Upper lobe of left lung (tissue), 6 donors: ENCODE measurements at regions not wholly inside any gene's neighbourhood (a gene's known extent, or its start where the extent isn't known, plus 50 kb on each side); places are given as distances from the start of the nearest gene placed in this dataset.

Experiments used
- ATAC-seq, 2 donors: fragments of 200-7000 bp; cut with Tn5 transposase; one replicate each; pipeline ENCODE4 v1.9.1; 2022; ENCODE audit warnings: mild to moderate bottlenecking in 2 of 2, moderate library complexity in 2 of 2; ENCODE audit not compliant: low FRiP score in 2 of 2
- DNase-seq, 2 donors: peaks; one replicate each; pipeline ENCODE4 v3.0.0-alpha.2; 2019 to 2020
- H3K27ac ChIP-seq, 4 donors: fragments of 200-600 bp; sonication (generic); one replicate each; pipeline ENCODE4 v1.5.1; 2016 to 2019
- H3K27me3 ChIP-seq, 4 donors: fragments of 200-600 bp; sonication (generic); one replicate each; pipeline ENCODE4 v1.5.1; 2017 to 2019
- H3K36me3 ChIP-seq, 4 donors: fragments of 200-600 bp; sonication (generic); one replicate each; pipeline ENCODE4 v1.5.1; 2016 to 2019
- H3K4me1 ChIP-seq, 4 donors: fragments of 200-600 bp; sonication (generic); one replicate each; pipeline ENCODE4 v1.5.1; 2018 to 2019
- H3K4me3 ChIP-seq, 4 donors: fragments of 200-600 bp; sonication (generic); one replicate each; pipeline ENCODE4 v1.5.1; 2017 to 2019; ENCODE audit warnings: mild to moderate bottlenecking in 2 of 4, moderate library complexity in 1 of 4
- H3K9me3 ChIP-seq, 4 donors: fragments of 200-600 bp; sonication (generic); one replicate each; pipeline ENCODE4 v1.5.1; 2018 to 2019
- EP300 ChIP-seq, 4 donors: sonication (generic); formaldehyde crosslinking; IDR thresholded peaks; one replicate each; pipeline ENCODE4 v1.5.1; 2017; ENCODE audit warnings: antibody characterized with exemption in 4 of 4, control low read depth in 2 of 4
- POLR2A ChIP-seq, 4 donors: fragments of 450-650 bp; IDR thresholded peaks; one replicate each; pipeline ENCODE4 v1.5.1; 2016 to 2017; ENCODE audit warnings: antibody characterized with exemption in 4 of 4, mild to moderate bottlenecking in 2 of 4
- POLR2AphosphoS5 ChIP-seq, 2 donors: sonication (generic); formaldehyde crosslinking; IDR thresholded peaks; one replicate each; pipeline ENCODE4 v1.5.1; 2017; ENCODE audit warnings: antibody characterized with exemption in 2 of 2
- WGBS, 2 donors: methylation state at CpG; one replicate each; pipeline ENCODE4 v1.1.5; 2017 to 2018; 5-methylcytosine and 5-hydroxymethylcytosine counted together
- TF ChIP-seq, protein P1 (sequence below), 6 experiments: fragments of 450-650 bp in 4 of 6; fragments of 200-600 bp in 2 of 6; sonication (generic) in 2 of 6; IDR thresholded peaks; one replicate each; pipeline ENCODE4 v1.5.1; 2016 to 2019; ENCODE audit warnings: antibody characterized with exemption in 6 of 6
- donor health status: DM: no; HTN: no; CAD: no; lungs with moderate emphysema.
- donor health status: DM: no; HTN: yes; CAD: no; lungs with severe emphysema.

DNA sequence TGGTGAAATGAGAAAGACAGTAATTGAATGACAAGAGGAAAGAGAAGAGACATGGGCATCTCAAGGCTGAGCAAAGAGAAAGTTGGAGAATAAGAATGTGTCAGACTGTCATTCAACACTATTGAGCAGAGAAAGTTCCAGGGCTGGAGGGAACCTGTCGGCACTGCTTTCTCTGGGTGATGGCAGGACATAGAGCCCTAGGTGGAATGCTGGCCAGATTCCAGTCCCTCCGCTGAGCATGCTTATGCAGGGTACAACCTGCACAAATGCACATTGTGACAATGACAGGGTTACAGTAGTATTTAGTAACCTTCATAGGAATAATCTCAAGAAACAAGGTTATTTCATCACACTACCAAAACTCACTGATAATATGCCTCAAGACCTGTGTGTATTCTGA is 582.8 kb downstream of the ADCYAP1 start:
- Histone ChIP-seq H3K36me3 (no peaks in the 10 kb centered on the region), H3K27me3 (no peaks in the 10 kb centered on the region), H3K9me3 (no peaks in the 10 kb centered on the region), H3K27ac (no peak overlapping the region), H3K4me1 (no peaks in the 10 kb centered on the region), H3K4me3 (no peak overlapping the region)
- TF ChIP-seq EP300 (IDR thresholded peaks at IDR 0.05) (no peak), POLR2AphosphoS5 (IDR thresholded peaks at IDR 0.05) (no peak), POLR2A (IDR thresholded peaks at IDR 0.05) (no peak)
- TF ChIP-seq, protein P1, sequence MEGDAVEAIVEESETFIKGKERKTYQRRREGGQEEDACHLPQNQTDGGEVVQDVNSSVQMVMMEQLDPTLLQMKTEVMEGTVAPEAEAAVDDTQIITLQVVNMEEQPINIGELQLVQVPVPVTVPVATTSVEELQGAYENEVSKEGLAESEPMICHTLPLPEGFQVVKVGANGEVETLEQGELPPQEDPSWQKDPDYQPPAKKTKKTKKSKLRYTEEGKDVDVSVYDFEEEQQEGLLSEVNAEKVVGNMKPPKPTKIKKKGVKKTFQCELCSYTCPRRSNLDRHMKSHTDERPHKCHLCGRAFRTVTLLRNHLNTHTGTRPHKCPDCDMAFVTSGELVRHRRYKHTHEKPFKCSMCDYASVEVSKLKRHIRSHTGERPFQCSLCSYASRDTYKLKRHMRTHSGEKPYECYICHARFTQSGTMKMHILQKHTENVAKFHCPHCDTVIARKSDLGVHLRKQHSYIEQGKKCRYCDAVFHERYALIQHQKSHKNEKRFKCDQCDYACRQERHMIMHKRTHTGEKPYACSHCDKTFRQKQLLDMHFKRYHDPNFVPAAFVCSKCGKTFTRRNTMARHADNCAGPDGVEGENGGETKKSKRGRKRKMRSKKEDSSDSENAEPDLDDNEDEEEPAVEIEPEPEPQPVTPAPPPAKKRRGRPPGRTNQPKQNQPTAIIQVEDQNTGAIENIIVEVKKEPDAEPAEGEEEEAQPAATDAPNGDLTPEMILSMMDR (IDR thresholded peaks at IDR 0.05) = no peak
- 85 to 86% methylated on average over 2 of the region's 2 CpGs for WGBS, 2 donors
- DNase-seq (no peak), ATAC-seq (no peak)

DNA sequence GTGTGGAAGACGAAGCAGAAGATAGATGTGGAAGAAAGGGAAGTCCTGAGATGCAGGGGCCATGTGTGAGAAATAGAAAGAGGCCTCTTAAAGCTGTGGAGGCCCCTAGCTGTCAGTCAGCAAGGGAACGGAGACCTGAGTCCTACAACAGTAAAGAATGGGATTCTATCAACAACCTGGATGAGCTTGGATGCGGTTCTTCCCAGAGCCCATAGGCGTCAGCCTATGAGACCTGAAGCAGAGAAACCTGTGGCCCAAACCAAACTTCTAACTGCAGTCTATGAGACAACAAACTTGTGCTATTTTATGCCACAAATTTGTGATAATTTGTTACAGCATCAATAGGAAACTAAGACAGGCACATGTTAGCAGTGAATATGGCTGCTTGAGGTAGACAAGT is 583.7 kb downstream of the ADCYAP1 start:
- 83 to 89% methylated on average over 4 of the region's 4 CpGs for WGBS, 2 donors
- Histone ChIP-seq H3K4me1 (no peaks in the 10 kb centered on the region), H3K4me3 (no peak overlapping the region), H3K27ac (no peak overlapping the region), H3K27me3 (no peaks in the 10 kb centered on the region), H3K36me3 (no peaks in the 10 kb centered on the region), H3K9me3 (no peaks in the 10 kb centered on the region)
- DNase-seq (no peak), ATAC-seq (no peak)
- TF ChIP-seq, protein P1 (IDR thresholded peaks at IDR 0.05) = no peak
- TF ChIP-seq POLR2AphosphoS5 (IDR thresholded peaks at IDR 0.05) = no peak
- no peak for TF ChIP-seq EP300 (IDR thresholded peaks at IDR 0.05)
- no peak for TF ChIP-seq POLR2A (IDR thresholded peaks at IDR 0.05)

DNA sequence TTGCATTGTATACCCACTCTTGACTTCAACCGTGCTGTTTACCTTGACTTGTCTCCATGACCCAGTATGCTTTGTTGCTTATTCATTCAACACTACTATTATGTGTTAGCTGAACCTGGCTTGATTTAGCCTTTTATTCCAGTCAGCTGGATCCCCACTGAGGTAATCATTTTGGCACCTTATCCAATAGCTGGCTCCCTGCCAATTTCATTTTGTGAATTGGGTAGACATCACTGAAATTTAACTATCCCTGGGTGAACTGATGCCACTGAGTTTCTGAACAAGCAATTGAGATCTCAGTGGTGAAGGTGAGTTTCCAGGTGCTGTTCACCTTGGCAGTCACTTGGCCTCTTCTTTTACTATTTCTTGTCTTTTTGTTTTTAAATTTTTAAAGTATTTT is 584.3 kb downstream of the ADCYAP1 start:
- DNase-seq = no peak
- no peak overlapping the region for H3K27ac ChIP-seq
- WGBS, 2 donors = 58 to 65% methylated on average over 1 of the region's 1 CpG

DNA sequence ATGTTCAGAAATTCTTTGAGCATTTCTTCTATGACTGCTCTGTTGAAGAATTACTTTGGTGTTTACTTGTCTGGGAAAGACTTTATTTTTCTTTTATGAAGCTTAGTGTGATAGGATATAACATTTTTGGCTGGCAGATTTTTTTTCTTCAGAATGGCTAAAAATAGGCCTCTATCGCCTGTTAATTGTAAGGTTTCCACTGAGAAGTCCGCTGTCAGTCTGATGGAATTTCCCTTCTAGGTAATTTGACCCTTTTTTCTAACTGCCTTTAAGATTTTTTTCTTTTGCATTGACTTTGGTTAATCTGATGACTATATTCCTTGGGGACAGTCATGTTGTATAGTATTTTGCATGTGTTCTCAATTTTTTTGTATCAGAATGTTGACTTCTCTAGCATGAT is 590.7 kb downstream of the ADCYAP1 start:
- H3K4me1 ChIP-seq = no peaks in the 10 kb centered on the region
- WGBS, 2 donors = 91 to 98% methylated on average over 2 of the region's 2 CpGs
- DNase-seq (no peak), ATAC-seq (no peak)
- no peaks in the 10 kb centered on the region for H3K36me3 ChIP-seq
- H3K27ac ChIP-seq = no peak overlapping the region
- peaks cover 0 to 6% (median 0%) of the 10 kb centered on the region in 4 donors for H3K9me3 ChIP-seq
- no peaks in the 10 kb centered on the region for H3K27me3 ChIP-seq
- H3K4me3 ChIP-seq = no peak overlapping the region
- TF ChIP-seq, protein P1 (IDR thresholded peaks at IDR 0.05) = no peak
- no peak for TF ChIP-seq POLR2AphosphoS5 (IDR thresholded peaks at IDR 0.05)
- no peak for TF ChIP-seq EP300 (IDR thresholded peaks at IDR 0.05)
- no peak for TF ChIP-seq POLR2A (IDR thresholded peaks at IDR 0.05)

More for the DNA sequence above, 584.3 kb downstream of the ADCYAP1 start:
- TF ChIP-seq POLR2A (IDR thresholded peaks at IDR 0.05) (no peak), EP300 (IDR thresholded peaks at IDR 0.05) (no peak), POLR2AphosphoS5 (IDR thresholded peaks at IDR 0.05) (no peak)
- TF ChIP-seq, protein P1 (IDR thresholded peaks at IDR 0.05) = no peak
- no peak for ATAC-seq
- H3K4me3 ChIP-seq = no peak overlapping the region
- no peaks in the 10 kb centered on the region for H3K36me3 ChIP-seq
- H3K9me3 ChIP-seq = no peaks in the 10 kb centered on the region
- H3K4me1 ChIP-seq = no peaks in the 10 kb centered on the region
- no peaks in the 10 kb centered on the region for H3K27me3 ChIP-seq

- DNase-seq = no peak
- 79 to 81% methylated on average over 4 of the region's 4 CpGs for WGBS, 2 donors
These were observed 591.4 kb downstream of the ADCYAP1 start for GRCh38 chr18:1496096-1496495.

More at GRCh38 chr18:1496096-1496495, 591.4 kb downstream of the ADCYAP1 start:
- H3K4me3 ChIP-seq = no peak overlapping the region
- no peaks in the 10 kb centered on the region for H3K27me3 ChIP-seq
- ATAC-seq = no peak
- H3K27ac ChIP-seq = no peak overlapping the region
- H3K4me1 ChIP-seq = no peaks in the 10 kb centered on the region
- peaks cover 0 to 6% (median 0%) of the 10 kb centered on the region in 4 donors for H3K9me3 ChIP-seq
- TF ChIP-seq, protein P1 (IDR thresholded peaks at IDR 0.05) = no peak
- TF ChIP-seq POLR2AphosphoS5 (IDR thresholded peaks at IDR 0.05) (no peak), EP300 (IDR thresholded peaks at IDR 0.05) (no peak), POLR2A (IDR thresholded peaks at IDR 0.05) (no peak)
- H3K36me3 ChIP-seq = no peaks in the 10 kb centered on the region
